RKO (cell line): ENCODE measurements at regions not wholly inside any gene's neighbourhood (a gene's known extent, or its start where the extent isn't known, plus 50 kb on each side); places are given as distances from the start of the nearest gene placed in this dataset.
"Not testable (repeated sequence)": the region's sequence is repeated elsewhere in the genome, so short reads cannot be mapped to it uniquely, and the experiment has no call there.

Experiments
- DNase-seq: peaks from one replicate; pipeline ENCODE4 v3.0.0-alpha.2; 2016; ENCODE audit warnings: low spot score

- peak; percentile 37 for DNase-seq
Observed at GRCh38 chr6:96743496-96743895, 93.8 kb downstream of the GPR63 start.

GRCh38 chr6:96742702-96743101, 94.6 kb downstream of the GPR63 start:
- DNase-seq = no peak

- DNase-seq = no peak
Observed at GRCh38 chr6:96735332-96735731, 101.9 kb downstream of the GPR63 start.

DNA sequence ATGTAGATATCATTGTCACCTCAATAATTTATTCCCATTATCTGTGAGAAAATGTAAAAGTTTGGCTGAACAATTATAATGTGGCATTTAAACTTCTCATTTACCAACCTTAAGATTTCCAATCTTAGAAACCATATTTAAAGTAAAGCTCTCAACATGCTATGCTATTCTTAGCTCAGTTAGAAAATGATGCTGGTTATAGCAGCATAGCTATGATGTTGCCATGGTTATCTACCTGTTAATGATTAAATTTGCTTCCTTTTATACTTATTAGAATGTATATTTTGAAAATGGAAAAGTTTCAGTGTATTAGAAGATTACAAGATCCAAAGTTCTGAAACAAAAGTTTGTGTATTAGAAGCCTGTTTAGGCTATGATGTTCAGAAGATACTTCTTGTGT, 110.1 kb downstream of the GPR63 start:
- DNase-seq = no peak

DNA sequence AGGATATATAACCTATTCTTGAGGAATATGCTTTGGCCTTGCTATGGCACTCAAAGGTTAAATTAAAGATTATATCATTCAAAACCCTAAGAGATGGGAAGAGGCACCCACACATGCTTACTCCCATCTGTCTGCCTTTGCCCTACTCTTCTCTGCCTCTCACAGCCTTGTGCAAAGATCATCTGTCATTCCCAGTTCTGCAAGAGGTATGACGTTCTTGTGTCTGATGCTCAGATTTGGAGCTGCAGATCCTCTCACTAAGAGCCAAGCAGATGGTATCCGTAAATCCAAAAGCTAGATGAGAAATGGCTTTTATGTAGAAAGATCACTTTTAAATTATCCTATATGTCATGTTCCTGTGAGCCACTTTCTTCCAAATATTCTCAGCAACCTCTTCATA, 112.0 kb downstream of the GPR63 start:
- no peak for DNase-seq

DNA sequence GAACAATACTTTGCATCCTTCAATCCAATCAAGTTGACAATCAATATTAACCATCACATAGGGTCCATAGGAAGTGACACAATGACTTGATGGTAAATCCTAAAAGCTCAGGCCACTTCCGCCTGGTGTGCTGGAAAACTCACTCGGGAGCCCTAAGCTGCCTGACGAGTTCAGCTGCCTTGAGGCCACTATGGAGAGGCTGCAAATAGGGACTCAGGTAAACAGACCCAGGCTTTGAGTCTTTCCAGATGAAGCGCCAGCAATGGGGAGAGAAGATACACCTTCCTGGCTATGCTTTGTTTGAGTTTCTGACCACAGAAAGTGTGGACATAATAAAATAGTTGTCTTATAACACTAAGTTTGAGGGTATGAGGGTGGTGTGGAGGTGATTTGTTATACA, 112.6 kb downstream of the GPR63 start:
- DNase-seq = no peak

- DNase-seq = no peak
Observed at GRCh38 chr6:96723362-96723761, 113.9 kb downstream of the GPR63 start.

- peak; percentile 32 for DNase-seq
Observed at GRCh38 chr6:96721227-96721626, 116.0 kb downstream of the GPR63 start.

DNA sequence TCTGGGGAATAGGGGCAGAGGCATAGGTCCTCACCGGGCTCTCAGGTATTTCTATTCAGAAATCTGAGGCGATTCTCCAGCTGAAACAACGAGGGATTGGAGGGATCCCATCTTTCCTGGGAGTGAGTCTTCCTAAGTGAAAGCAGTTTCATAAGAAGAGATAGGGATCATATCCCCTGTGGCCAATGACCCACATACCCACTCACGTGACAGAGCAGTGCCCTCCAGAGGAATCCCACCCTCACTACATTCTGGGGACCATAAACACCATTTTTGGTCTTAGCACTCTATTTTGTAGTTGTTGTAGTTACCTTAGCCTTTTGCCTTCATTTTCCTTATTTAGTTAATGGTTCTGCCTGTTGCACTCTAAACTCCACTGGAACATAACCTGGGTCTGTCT, 121.1 kb downstream of the GPR63 start:
- DNase-seq = no peak

- no peak for DNase-seq
Observed at GRCh38 chr6:96715608-96716007, 121.7 kb downstream of the GPR63 start.

GRCh38 chr6:96704713-96705112, 132.6 kb downstream of the GPR63 start:
- peak; percentile 79 for DNase-seq

DNA sequence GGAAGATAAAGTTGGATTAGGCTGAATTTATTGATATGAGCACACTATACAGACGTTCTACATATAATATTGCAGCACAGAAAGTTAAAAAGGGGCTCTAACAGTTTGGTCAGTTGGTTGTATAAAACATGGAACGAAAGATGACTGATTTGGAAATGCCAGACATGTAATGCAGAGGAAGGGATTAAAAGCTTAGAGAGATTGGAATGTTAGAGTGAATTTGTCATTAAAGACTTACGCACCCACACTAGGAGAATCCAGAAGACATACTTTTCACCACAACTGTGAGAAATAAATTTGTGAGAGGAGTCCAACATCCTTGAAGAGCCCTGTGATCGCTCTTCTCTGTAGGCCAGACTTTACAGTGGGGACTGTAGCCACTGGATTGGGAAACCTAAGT, 134.7 kb downstream of the GPR63 start:
- DNase-seq = no peak

DNA sequence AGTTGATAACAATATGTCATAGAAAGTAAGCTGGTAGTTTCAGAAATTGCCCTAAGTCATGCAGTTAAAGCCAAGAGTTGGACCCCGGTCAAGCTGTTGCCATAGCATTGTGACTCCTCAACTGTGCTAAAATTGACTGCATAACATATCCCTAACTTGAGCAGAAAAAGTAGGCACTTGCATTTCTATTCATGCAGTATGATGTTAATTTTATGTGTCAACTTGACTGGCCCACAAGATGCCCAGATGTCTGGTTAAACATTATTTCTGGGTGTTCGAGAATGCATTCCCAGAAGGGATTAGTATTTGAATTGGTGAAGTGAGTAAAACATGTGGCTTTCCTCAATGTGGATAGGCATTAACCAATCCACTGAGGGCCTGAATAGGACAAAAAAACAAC, 136.4 kb downstream of the GPR63 start:
- no peak for DNase-seq

- not testable (repeated sequence) for DNase-seq
Observed at GRCh38 chr6:96694429-96694828, 131.5 kb downstream of the FHL5 start.

DNA sequence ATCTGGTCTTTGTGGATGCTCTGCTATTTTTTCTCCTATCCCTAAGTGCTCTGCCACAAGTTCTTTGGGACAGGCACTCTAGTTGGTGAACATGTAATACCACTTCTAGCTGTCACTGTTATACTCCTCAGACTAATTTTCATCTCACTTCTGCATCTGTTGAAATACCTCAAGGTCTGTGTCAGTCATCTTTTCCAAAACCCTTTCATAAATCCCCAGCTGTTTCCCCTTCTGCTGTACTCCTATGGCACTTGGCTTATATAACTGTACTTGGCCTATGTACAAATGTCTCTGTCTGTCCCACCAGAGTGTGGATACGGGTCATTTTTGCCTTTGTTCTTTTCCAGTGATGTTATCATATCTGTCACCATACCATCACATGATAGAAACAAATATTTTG, 124.2 kb downstream of the FHL5 start:
- DNase-seq = no peak

GRCh38 chr6:96685702-96686101, 122.8 kb downstream of the FHL5 start:
- DNase-seq = no peak

- DNase-seq = no peak
Observed at GRCh38 chr6:96683819-96684528, 121.0 kb downstream of the FHL5 start.

- DNase-seq = no peak
Observed at GRCh38 chr6:96682017-96682416, 119.1 kb downstream of the FHL5 start.

DNA sequence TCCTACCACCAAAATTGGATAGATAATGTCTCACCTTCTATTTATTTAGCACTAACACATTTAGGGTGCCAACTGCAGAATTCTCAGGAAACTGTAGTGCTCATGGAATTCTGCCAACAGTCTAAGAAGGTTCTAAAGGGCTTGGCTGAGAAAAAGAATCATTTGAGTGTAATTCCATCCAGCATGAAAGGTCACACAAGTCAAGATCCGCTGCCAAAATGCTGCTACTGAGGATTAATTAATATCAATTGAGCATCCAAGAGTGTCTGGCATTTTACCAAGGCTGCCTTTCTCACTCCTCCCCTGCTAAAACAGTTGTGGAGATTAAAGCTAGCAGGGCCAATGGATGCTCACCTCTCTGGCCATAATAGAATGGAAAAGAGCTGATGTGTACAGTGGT, 112.7 kb downstream of the FHL5 start:
- no peak for DNase-seq
